ENCODE measurements at regions not wholly inside any gene's neighbourhood (a gene's known extent, or its start where the extent isn't known, plus 50 kb on each side); places are given as distances from the start of the nearest gene placed in this dataset.

GRCh38 chr16:50900391-50900942 is 158.6 kb downstream of the CYLD start:
- peaks cover 4% of the 10 kb centered on the region for H3K36me3 Mint-ChIP-seq (ENCODE audit: low read depth)
- H3K27ac Mint-ChIP-seq = no peak overlapping the region
- peaks cover 22% of the 10 kb centered on the region for H3K4me1 Mint-ChIP-seq
- H3K27me3 Mint-ChIP-seq (ENCODE audit: low read depth, poor library complexity) = peaks cover 8% of the 10 kb centered on the region
- H3K9me3 Mint-ChIP-seq = peaks cover 19% of the 10 kb centered on the region
- TF ChIP-seq, protein P1, sequence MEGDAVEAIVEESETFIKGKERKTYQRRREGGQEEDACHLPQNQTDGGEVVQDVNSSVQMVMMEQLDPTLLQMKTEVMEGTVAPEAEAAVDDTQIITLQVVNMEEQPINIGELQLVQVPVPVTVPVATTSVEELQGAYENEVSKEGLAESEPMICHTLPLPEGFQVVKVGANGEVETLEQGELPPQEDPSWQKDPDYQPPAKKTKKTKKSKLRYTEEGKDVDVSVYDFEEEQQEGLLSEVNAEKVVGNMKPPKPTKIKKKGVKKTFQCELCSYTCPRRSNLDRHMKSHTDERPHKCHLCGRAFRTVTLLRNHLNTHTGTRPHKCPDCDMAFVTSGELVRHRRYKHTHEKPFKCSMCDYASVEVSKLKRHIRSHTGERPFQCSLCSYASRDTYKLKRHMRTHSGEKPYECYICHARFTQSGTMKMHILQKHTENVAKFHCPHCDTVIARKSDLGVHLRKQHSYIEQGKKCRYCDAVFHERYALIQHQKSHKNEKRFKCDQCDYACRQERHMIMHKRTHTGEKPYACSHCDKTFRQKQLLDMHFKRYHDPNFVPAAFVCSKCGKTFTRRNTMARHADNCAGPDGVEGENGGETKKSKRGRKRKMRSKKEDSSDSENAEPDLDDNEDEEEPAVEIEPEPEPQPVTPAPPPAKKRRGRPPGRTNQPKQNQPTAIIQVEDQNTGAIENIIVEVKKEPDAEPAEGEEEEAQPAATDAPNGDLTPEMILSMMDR (IDR thresholded peaks at IDR 0.05) = no peak
- H3K4me3 Mint-ChIP-seq = no peak overlapping the region
- no peak for DNase-seq

GRCh38 chr16:50899951-50900350 is 158.1 kb downstream of the CYLD start:
- TF ChIP-seq, protein P1 (IDR thresholded peaks at IDR 0.05) = no peak
- H3K27me3 Mint-ChIP-seq (ENCODE audit: low read depth, poor library complexity) = peaks cover 3% of the 10 kb centered on the region

GRCh38 chr16:50889746-50890145 is 147.9 kb downstream of the CYLD start:
- DNase-seq = no peak
- Mint-ChIP-seq H3K36me3 (ENCODE audit: low read depth) (no peaks in the 10 kb centered on the region), H3K27ac (no peak overlapping the region), H3K4me3 (no peak overlapping the region), H3K27me3 (ENCODE audit: low read depth, poor library complexity) (peaks cover 18% of the 10 kb centered on the region), H3K9me3 (peaks cover 4% of the 10 kb centered on the region), H3K4me1 (no peaks in the 10 kb centered on the region)
- TF ChIP-seq, protein P1 (IDR thresholded peaks at IDR 0.05) = no peak

More at GRCh38 chr16:50899951-50900350, 158.1 kb downstream of the CYLD start:
- H3K4me3 Mint-ChIP-seq = no peak overlapping the region
- no peak overlapping the region for H3K27ac Mint-ChIP-seq
- H3K9me3 Mint-ChIP-seq = peaks cover 19% of the 10 kb centered on the region
- H3K36me3 Mint-ChIP-seq (ENCODE audit: low read depth) = peaks cover 4% of the 10 kb centered on the region
- no peak for DNase-seq
- H3K4me1 Mint-ChIP-seq = peaks cover 22% of the 10 kb centered on the region

DNA sequence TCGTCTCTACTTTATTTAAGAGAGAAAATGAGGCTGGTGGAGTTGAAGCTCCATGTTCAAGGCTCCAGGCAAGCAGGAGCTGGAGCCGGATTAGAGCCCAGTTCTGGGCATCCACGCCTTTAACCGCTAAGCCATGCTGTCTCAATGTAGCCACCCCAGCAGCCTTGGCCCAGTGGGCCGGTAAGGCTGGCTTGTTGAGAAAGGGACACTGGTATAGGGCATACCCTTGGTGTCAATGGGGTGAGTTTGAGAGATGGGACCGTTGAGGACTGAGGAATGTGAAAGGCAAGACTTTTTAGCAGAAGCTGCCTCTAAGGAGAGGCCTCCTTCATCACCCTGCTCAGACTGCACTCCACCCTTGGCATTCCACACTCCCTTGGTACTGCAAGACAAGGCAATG is 147.4 kb downstream of the CYLD start:
- Mint-ChIP-seq H3K27me3 (ENCODE audit: low read depth, poor library complexity) (peaks cover 18% of the 10 kb centered on the region), H3K27ac (no peak overlapping the region), H3K36me3 (ENCODE audit: low read depth) (no peaks in the 10 kb centered on the region), H3K9me3 (peaks cover 8% of the 10 kb centered on the region), H3K4me3 (no peak overlapping the region), H3K4me1 (no peaks in the 10 kb centered on the region)
- DNase-seq = no peak
- TF ChIP-seq, protein P1 (IDR thresholded peaks at IDR 0.05) = no peak

- Mint-ChIP-seq H3K4me3 (no peak overlapping the region), H3K36me3 (ENCODE audit: low read depth) (no peaks in the 10 kb centered on the region), H3K27ac (no peak overlapping the region), H3K27me3 (ENCODE audit: low read depth, poor library complexity) (peaks cover 18% of the 10 kb centered on the region), H3K9me3 (peaks cover 13% of the 10 kb centered on the region), H3K4me1 (no peaks in the 10 kb centered on the region)
- TF ChIP-seq, protein P1 (IDR thresholded peaks at IDR 0.05) = no peak
- no peak for DNase-seq
Measured at GRCh38 chr16:50888486-50889261, 146.8 kb downstream of the CYLD start.

Data from nephron progenitor cell (in vitro differentiated cells).